ENCODE measurements at regions not wholly inside any gene's neighbourhood (a gene's known extent, or its start where the extent isn't known, plus 50 kb on each side); places are given as distances from the start of the nearest gene placed in this dataset.

GRCh38 chr14:55771242-55771981 lies 191.4 kb downstream of the KTN1 start:
- TF ChIP-seq CTCF (IDR thresholded peaks at IDR 0.05) = no peak
- no peak for TF ChIP-seq POLR2A (IDR thresholded peaks at IDR 0.05)
